ENCODE measurements at regions not wholly inside any gene's neighbourhood (a gene's known extent, or its start where the extent isn't known, plus 50 kb on each side); places are given as distances from the start of the nearest gene placed in this dataset.

DNA sequence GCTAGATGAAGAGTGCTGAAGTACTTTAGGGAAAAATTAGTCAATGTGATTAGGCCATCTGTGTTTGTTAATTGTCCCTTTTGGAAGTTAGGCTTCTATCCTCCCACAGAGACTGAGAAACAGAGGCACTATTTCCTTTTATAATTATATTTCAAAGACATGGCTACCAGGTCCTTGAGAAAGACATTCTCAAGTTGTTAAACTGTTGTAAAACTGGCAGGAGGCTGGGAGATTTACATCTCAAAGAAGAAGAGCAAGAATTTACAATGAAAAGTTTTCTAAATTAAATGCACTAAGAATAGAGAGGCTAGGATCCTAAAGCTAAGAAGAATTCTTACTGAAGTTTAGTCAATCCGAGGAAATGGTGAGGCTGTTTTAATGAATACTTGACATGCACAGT, 74.0 kb upstream of the BRINP3 start:
- H4K5ac ChIP-seq (ENCODE audit: low read depth, low read length) = no peak overlapping the region
- H3K9ac ChIP-seq (ENCODE audit: low read depth, low read length) = no peak overlapping the region
- no peaks in the 10 kb centered on the region for H3K27me3 ChIP-seq (ENCODE audit: control insufficient read depth, insufficient read depth, low read length)
- no peak overlapping the region for H2AK9ac ChIP-seq (replicated peaks; ENCODE audit: low read depth, low read length, poor library complexity)
- ChIA-PET POLR2A (ENCODE audit: unreplicated experiment) (no interaction called here), CTCF (interaction anchor here (0.6 kb wide), 1 partner anchor 1486 kb away, joined by 3 read pairs; no protein-coding TSS in a partner anchor)
- H2BK120ac ChIP-seq (ENCODE audit: low read depth, low read length) = no peak overlapping the region
- no peak overlapping the region for H3K23ac ChIP-seq (ENCODE audit: low read depth, low read length)
- H3K9me3 ChIP-seq (ENCODE audit: control insufficient read depth, insufficient read depth, low read length) = no peaks in the 10 kb centered on the region
- in situ Hi-C loops (cut with MboI; ENCODE audit: low sequenced_read_pairs) = no loop called here
- H3K56ac ChIP-seq (ENCODE audit: extremely low read depth, insufficient read depth, low read length) = no peak overlapping the region
- H3K4ac ChIP-seq (ENCODE audit: low read depth, low read length) = no peak overlapping the region
- no peak overlapping the region for H3K18ac ChIP-seq (ENCODE audit: low read depth, low read length)
- no peaks in the 10 kb centered on the region for H3K36me3 ChIP-seq (ENCODE audit: control insufficient read depth, insufficient read depth, low read length)
- H3K79me1 ChIP-seq (ENCODE audit: low read depth in 1 of 2, low read length in 2 of 2) = no peaks in the 10 kb centered on the region
- no TSS peak for BruUV-seq (replicated peaks)
- H2BK20ac ChIP-seq (ENCODE audit: low read depth, low read length) = no peak overlapping the region
- no peak overlapping the region for H4K91ac ChIP-seq (ENCODE audit: insufficient read depth, low read depth, low read length)
- H3K4me3 ChIP-seq (ENCODE audit: insufficient read depth, low read depth, low read length) = no peak overlapping the region
- H4K20me1 ChIP-seq (ENCODE audit: insufficient read depth, low read length) = no peaks in the 10 kb centered on the region
- H3K4me1 ChIP-seq (ENCODE audit: control insufficient read depth, insufficient read depth, low read length) = no peaks in the 10 kb centered on the region
- H2AFZ ChIP-seq (replicated peaks; ENCODE audit: low read length, poor library complexity) = no peak overlapping the region
- no peak overlapping the region for H3K4me2 ChIP-seq (ENCODE audit: low read depth, low read length)
- H2BK15ac ChIP-seq (ENCODE audit: low read depth, low read length) = no peak overlapping the region
- no peak overlapping the region for H2BK5ac ChIP-seq (ENCODE audit: low read depth, low read length, poor library complexity, severe bottlenecking)
- no peaks in the 10 kb centered on the region for H3K9me1 ChIP-seq (ENCODE audit: insufficient read depth, low read length)
- TF ChIP-seq SMC3 (IDR thresholded peaks at IDR 0.05; ENCODE audit: low read depth, low read length) (no peak), RFX5 (IDR thresholded peaks at IDR 0.05; ENCODE audit: low read depth, low read length) (no peak), RCOR1 (IDR thresholded peaks at IDR 0.05; ENCODE audit: insufficient replicate concordance, low read length) (no peak), NFE2L2 (IDR thresholded peaks at IDR 0.05; ENCODE audit: low read depth, low read length) (no peak), CEBPB (IDR thresholded peaks at IDR 0.05; ENCODE audit: low read depth, low read length) (no peak), FOS (IDR thresholded peaks at IDR 0.05; ENCODE audit: low read depth, low read length) (no peak), MXI1 (IDR thresholded peaks at IDR 0.05; ENCODE audit: borderline replicate concordance, low read depth, low read length) (no peak), CTCF (conservative IDR thresholded peaks at IDR 0.05; ENCODE audit: low read depth, low read length) (no peak), CHD1 (IDR thresholded peaks at IDR 0.05; ENCODE audit: low read depth, low read length) (no peak), POLR2A (IDR thresholded peaks at IDR 0.05; ENCODE audit: low read depth, low read length) (no peak), RAD21 (IDR thresholded peaks at IDR 0.05; ENCODE audit: low read length) (no peak), MAZ (IDR thresholded peaks at IDR 0.05; ENCODE audit: borderline replicate concordance, low read depth, low read length) (no peak), USF2 (IDR thresholded peaks at IDR 0.05; ENCODE audit: low read depth, low read length) (no peak), BHLHE40 (IDR thresholded peaks at IDR 0.05; ENCODE audit: low read depth, low read length) (no peak), MAFK (IDR thresholded peaks at IDR 0.05; ENCODE audit: low read depth, low read length) (no peak)
- TF ChIP-seq, protein P1, sequence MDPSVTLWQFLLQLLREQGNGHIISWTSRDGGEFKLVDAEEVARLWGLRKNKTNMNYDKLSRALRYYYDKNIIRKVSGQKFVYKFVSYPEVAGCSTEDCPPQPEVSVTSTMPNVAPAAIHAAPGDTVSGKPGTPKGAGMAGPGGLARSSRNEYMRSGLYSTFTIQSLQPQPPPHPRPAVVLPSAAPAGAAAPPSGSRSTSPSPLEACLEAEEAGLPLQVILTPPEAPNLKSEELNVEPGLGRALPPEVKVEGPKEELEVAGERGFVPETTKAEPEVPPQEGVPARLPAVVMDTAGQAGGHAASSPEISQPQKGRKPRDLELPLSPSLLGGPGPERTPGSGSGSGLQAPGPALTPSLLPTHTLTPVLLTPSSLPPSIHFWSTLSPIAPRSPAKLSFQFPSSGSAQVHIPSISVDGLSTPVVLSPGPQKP (IDR thresholded peaks at IDR 0.05; ENCODE audit: borderline replicate concordance, low read depth, low read length) = no peak
- intact Hi-C loops (cut with micrococcal nuclease) = no loop called here
- dilution Hi-C loops (cut with HindIII; ENCODE audit: low sequenced_read_pairs, unreplicated experiment) = no loop called here
- H2AK5ac ChIP-seq (ENCODE audit: low read depth, low read length) = no peak overlapping the region
- no CpG with 5 or more reads among the region's 1 CpG for WGBS, 2 experiments (ENCODE audit: extremely low coverage in 2 of 2, insufficient read length in 1 of 2)
- no peak for DNase-seq
- no peak for ATAC-seq (ENCODE audit: low read depth)
- H3K14ac ChIP-seq (replicated peaks; ENCODE audit: low read depth, low read length) = no peak overlapping the region
- no peak overlapping the region for H4K8ac ChIP-seq (ENCODE audit: low read depth in 2 of 2, low read length in 2 of 2)
- H3K27ac ChIP-seq (ENCODE audit: insufficient read depth, low read length) = no peak overlapping the region

All from IMR-90 (cell line).